ENCODE measurements at regions not wholly inside any gene's neighbourhood (a gene's known extent, or its start where the extent isn't known, plus 50 kb on each side); places are given as distances from the start of the nearest gene placed in this dataset.
"Not testable (repeated sequence)": the region's sequence is repeated elsewhere in the genome, so short reads cannot be mapped to it uniquely, and the experiment has no call there.

DNA sequence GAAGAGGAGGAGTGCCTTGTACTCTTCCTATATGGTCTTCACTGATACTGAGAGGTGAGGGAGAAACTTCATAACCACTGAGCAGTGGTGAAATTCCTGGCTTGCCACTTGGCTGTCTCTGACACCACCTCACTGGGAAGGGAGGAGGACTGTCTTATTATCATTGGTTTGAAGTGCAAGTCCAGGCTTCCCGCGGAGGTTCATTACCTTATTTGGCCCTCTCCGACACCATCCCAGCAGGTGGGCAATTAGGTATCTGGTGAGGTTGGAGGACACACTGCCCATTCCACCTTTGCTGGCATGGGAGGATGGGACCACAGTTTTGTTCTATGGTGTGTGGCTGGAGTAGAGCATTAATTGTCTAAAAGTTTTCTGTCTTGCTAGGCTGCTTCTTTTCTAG is 206.1 kb downstream of the LHFPL1 start:
- H4K20me1 ChIP-seq (ENCODE audit: control insufficient read depth, extremely low read depth, insufficient read depth, low read length) = no peaks in the 10 kb centered on the region
- no peak overlapping the region for H3K9ac ChIP-seq (ENCODE audit: insufficient read depth, low read length)
- no peak overlapping the region for H3K27ac ChIP-seq (ENCODE audit: insufficient read depth, low read length)
- TF ChIP-seq, protein P1, sequence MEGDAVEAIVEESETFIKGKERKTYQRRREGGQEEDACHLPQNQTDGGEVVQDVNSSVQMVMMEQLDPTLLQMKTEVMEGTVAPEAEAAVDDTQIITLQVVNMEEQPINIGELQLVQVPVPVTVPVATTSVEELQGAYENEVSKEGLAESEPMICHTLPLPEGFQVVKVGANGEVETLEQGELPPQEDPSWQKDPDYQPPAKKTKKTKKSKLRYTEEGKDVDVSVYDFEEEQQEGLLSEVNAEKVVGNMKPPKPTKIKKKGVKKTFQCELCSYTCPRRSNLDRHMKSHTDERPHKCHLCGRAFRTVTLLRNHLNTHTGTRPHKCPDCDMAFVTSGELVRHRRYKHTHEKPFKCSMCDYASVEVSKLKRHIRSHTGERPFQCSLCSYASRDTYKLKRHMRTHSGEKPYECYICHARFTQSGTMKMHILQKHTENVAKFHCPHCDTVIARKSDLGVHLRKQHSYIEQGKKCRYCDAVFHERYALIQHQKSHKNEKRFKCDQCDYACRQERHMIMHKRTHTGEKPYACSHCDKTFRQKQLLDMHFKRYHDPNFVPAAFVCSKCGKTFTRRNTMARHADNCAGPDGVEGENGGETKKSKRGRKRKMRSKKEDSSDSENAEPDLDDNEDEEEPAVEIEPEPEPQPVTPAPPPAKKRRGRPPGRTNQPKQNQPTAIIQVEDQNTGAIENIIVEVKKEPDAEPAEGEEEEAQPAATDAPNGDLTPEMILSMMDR (conservative IDR thresholded peaks at IDR 0.05 in 1 of 2, IDR thresholded peaks at IDR 0.05 in 1 of 2; ENCODE audit: low read depth in 1 of 2, low read length in 2 of 2) = no peak
- no peak for TF ChIP-seq EZH2 (IDR thresholded peaks at IDR 0.05; ENCODE audit: low read length, missing control alignments)
- no peak overlapping the region for H3K4me2 ChIP-seq (ENCODE audit: extremely low read depth, insufficient read depth, low read length)
- H3K9me3 ChIP-seq (ENCODE audit: control insufficient read depth, insufficient read depth, low read depth, low read length) = no peaks in the 10 kb centered on the region
- no peak overlapping the region for H3K4me3 ChIP-seq (replicated peaks in 1 of 4; ENCODE audit: control extremely low read depth in 1 of 4, insufficient read depth in 1 of 4, low read depth in 3 of 4, low read length in 4 of 4)
- H3K27me3 ChIP-seq (ENCODE audit: control insufficient read depth, insufficient read depth, low read length) = no peaks in the 10 kb centered on the region
- H3K36me3 ChIP-seq (ENCODE audit: control insufficient read depth, insufficient read depth, low read length) = no peaks in the 10 kb centered on the region
- H2AFZ ChIP-seq (ENCODE audit: low read length) = no peak overlapping the region
- no peaks in the 10 kb centered on the region for H3K79me2 ChIP-seq (ENCODE audit: control insufficient read depth, insufficient read depth, low read length)
- no peak for DNase-seq (ENCODE audit: low read depth in 2 of 2)
- H3K4me1 ChIP-seq (ENCODE audit: control insufficient read depth, extremely low read depth, insufficient read depth, low read length) = no peaks in the 10 kb centered on the region

GRCh38 chrX:112470551-112470950 is 209.2 kb downstream of the LHFPL1 start:
- Histone ChIP-seq H3K4me1 (ENCODE audit: control insufficient read depth, extremely low read depth, insufficient read depth, low read length) (no peaks in the 10 kb centered on the region), H3K9me3 (ENCODE audit: control insufficient read depth, insufficient read depth, low read depth, low read length) (no peaks in the 10 kb centered on the region), H3K4me2 (ENCODE audit: extremely low read depth, insufficient read depth, low read length) (no peak overlapping the region), H3K27ac (ENCODE audit: insufficient read depth, low read length) (no peak overlapping the region), H3K27me3 (ENCODE audit: control insufficient read depth, insufficient read depth, low read length) (no peaks in the 10 kb centered on the region), H4K20me1 (ENCODE audit: control insufficient read depth, extremely low read depth, insufficient read depth, low read length) (no peaks in the 10 kb centered on the region), H3K79me2 (ENCODE audit: control insufficient read depth, insufficient read depth, low read length) (no peaks in the 10 kb centered on the region), H2AFZ (ENCODE audit: low read length) (no peak overlapping the region), H3K36me3 (ENCODE audit: control insufficient read depth, insufficient read depth, low read length) (no peaks in the 10 kb centered on the region), H3K4me3 (replicated peaks in 1 of 4; ENCODE audit: control extremely low read depth in 1 of 4, insufficient read depth in 1 of 4, low read depth in 3 of 4, low read length in 4 of 4) (no peak overlapping the region), H3K9ac (ENCODE audit: insufficient read depth, low read length) (no peak overlapping the region)
- no peak for TF ChIP-seq EZH2 (IDR thresholded peaks at IDR 0.05; ENCODE audit: low read length, missing control alignments)
- TF ChIP-seq, protein P1 (conservative IDR thresholded peaks at IDR 0.05 in 1 of 2, IDR thresholded peaks at IDR 0.05 in 1 of 2; ENCODE audit: low read depth in 1 of 2, low read length in 2 of 2) = no peak
- no peak for DNase-seq (ENCODE audit: low read depth in 2 of 2)

DNA sequence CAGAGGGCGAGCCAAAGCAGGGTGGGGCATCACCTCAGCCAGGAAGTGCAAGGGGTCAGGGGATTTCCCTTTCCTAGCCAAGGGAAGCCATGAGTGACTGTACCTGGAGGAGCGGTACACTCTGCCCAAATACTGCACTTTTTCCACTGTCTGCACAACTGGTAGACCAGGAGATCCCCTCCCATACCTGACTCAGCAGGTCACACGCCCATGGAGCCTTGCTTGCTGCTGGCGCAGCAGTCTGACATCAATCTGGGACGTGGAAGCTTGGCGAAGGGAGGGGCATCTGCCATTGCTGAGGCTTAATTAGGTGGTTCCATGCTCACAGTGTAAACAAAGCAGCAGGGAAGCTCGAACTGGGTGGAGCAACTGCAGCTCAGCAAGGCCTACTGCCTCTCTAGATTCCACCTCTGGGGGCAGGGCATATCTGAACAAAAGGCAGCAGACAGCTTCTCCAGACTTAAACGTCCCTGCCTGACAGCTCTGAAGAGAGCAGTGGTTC is 217.7 kb downstream of the LHFPL1 start:
- not testable (repeated sequence) for H3K4me2 ChIP-seq (ENCODE audit: extremely low read depth, insufficient read depth, low read length); DNase-seq (ENCODE audit: low read depth in 2 of 2)

More for the DNA sequence above, 217.7 kb downstream of the LHFPL1 start:
- not testable (repeated sequence) for H3K9ac ChIP-seq (ENCODE audit: insufficient read depth, low read length); H3K4me1 ChIP-seq (ENCODE audit: control insufficient read depth, extremely low read depth, insufficient read depth, low read length); H4K20me1 ChIP-seq (ENCODE audit: control insufficient read depth, extremely low read depth, insufficient read depth, low read length); H3K27ac ChIP-seq (ENCODE audit: insufficient read depth, low read length); H2AFZ ChIP-seq (ENCODE audit: low read length); H3K27me3 ChIP-seq (ENCODE audit: control insufficient read depth, insufficient read depth, low read length); H3K36me3 ChIP-seq (ENCODE audit: control insufficient read depth, insufficient read depth, low read length); H3K4me3 ChIP-seq (replicated peaks in 1 of 4; ENCODE audit: control extremely low read depth in 1 of 4, insufficient read depth in 1 of 4, low read depth in 3 of 4, low read length in 4 of 4); H3K79me2 ChIP-seq (ENCODE audit: control insufficient read depth, insufficient read depth, low read length); H3K9me3 ChIP-seq (ENCODE audit: control insufficient read depth, insufficient read depth, low read depth, low read length)

All from fibroblast of lung (primary cell).